Left lung (tissue), 4 donors: ENCODE measurements at regions not wholly inside any gene's neighbourhood (a gene's known extent, or its start where the extent isn't known, plus 50 kb on each side); places are given as distances from the start of the nearest gene placed in this dataset.
A peak's percentile ranks its signal among the peaks of the same experiment; 100 is the strongest.
"Not testable (repeated sequence)": the region's sequence is repeated elsewhere in the genome, so short reads cannot be mapped to it uniquely, and the experiment has no call there.

Experiments used
- ATAC-seq: fragments of 200-7000 bp; cut with Tn5 transposase; one replicate; pipeline ENCODE4 v1.9.1; 2020; ENCODE audit warnings: moderate library complexity
- DNase-seq, 4 donors: peaks; one replicate each; pipeline ENCODE4 v3.0.0-alpha.2; 2013 to 2020
- H3K27ac ChIP-seq, 2 donors: fragments of 200-600 bp; sonication (generic) in 1 of 2; one replicate each; pipeline versions ENCODE4 v1.5.0 to v1.8.0; 2020 to 2021
- H3K27me3 ChIP-seq, 2 donors: fragments of 200-600 bp; sonication (generic) in 1 of 2; one replicate each; pipeline versions ENCODE4 v1.5.0 to v1.8.0; 2020 to 2021
- H3K36me3 ChIP-seq, 2 donors: fragments of 200-600 bp; sonication (generic) in 1 of 2; one replicate each; pipeline versions ENCODE4 v1.5.0 to v1.8.0; 2020 to 2021
- H3K4me1 ChIP-seq, 2 donors: fragments of 200-600 bp; one replicate each; pipeline ENCODE4 v1.8.0; 2021
- H3K4me3 ChIP-seq, 2 donors: fragments of 200-600 bp; sonication (generic) in 1 of 2; one replicate each; pipeline versions ENCODE4 v1.5.0 to v1.8.0; 2020 to 2021; ENCODE audit warnings: mild to moderate bottlenecking in 1 of 2
- H3K9me3 ChIP-seq, 2 donors: fragments of 200-600 bp; sonication (generic) in 1 of 2; one replicate each; pipeline versions ENCODE4 v1.5.0 to v1.8.0; 2020 to 2021
- intact Hi-C, 2 donors: fragments of 100-400 bp; cut with DNase I; formaldehyde crosslinking; loops; one replicate each; pipeline versions ENCODE4 v1.11.2 to v1.14.2; 2022
- TF ChIP-seq, protein P1 (sequence below), 2 donors: fragments of 200-600 bp; sonication (generic) in 1 of 2; IDR thresholded peaks; one replicate each; pipeline versions ENCODE4 v1.5.0 to v1.8.0; 2021; ENCODE audit warnings: antibody characterized with exemption in 2 of 2
- donor health status: DM: no; HTN: yes; CAD: no.
- donor health status: DM: no; HTN: no; CAD: no.

GRCh38 chr13:85982102-85982501, 182.9 kb upstream of the SLITRK6 start:
- TF ChIP-seq, protein P1, sequence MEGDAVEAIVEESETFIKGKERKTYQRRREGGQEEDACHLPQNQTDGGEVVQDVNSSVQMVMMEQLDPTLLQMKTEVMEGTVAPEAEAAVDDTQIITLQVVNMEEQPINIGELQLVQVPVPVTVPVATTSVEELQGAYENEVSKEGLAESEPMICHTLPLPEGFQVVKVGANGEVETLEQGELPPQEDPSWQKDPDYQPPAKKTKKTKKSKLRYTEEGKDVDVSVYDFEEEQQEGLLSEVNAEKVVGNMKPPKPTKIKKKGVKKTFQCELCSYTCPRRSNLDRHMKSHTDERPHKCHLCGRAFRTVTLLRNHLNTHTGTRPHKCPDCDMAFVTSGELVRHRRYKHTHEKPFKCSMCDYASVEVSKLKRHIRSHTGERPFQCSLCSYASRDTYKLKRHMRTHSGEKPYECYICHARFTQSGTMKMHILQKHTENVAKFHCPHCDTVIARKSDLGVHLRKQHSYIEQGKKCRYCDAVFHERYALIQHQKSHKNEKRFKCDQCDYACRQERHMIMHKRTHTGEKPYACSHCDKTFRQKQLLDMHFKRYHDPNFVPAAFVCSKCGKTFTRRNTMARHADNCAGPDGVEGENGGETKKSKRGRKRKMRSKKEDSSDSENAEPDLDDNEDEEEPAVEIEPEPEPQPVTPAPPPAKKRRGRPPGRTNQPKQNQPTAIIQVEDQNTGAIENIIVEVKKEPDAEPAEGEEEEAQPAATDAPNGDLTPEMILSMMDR (IDR thresholded peaks at IDR 0.05) = no peak
- no peak for DNase-seq
- no peaks in the 10 kb centered on the region for H3K4me1 ChIP-seq
- H3K27ac ChIP-seq = no peak overlapping the region
- peaks cover 0 to 11% of the 10 kb centered on the region in 2 donors for H3K9me3 ChIP-seq
- ATAC-seq = no peak
- intact Hi-C loops = no loop called here
- no peak overlapping the region for H3K4me3 ChIP-seq
- H3K27me3 ChIP-seq = no peaks in the 10 kb centered on the region
- H3K36me3 ChIP-seq = no peaks in the 10 kb centered on the region

DNA sequence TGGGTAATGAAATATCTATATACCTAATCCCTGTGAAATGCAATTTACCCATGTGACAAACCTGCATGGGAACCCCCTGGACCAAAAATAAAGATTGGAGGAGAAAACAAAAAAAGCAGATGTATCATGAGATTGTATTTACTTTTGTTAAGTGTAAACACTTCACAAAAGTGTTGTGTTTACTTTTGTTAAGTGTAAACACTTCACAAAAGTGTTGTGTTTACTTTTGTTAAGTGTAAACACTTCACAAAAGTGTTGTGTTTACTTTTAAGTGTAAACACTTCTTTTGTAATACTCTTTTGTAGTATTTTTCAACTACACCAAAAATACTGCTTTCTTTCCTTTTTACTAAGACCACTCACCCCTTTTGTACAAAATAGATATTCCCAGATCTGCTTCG, 181.2 kb upstream of the SLITRK6 start:
- H3K36me3 ChIP-seq, H3K4me3 ChIP-seq, ATAC-seq, DNase-seq, H3K4me1 ChIP-seq, H3K27ac ChIP-seq, H3K27me3 ChIP-seq, intact Hi-C loops: not testable (repeated sequence)
- peaks cover 0 to 11% of the 10 kb centered on the region in 2 donors for H3K9me3 ChIP-seq

- TF ChIP-seq, protein P1 (IDR thresholded peaks at IDR 0.05) = no peak
- intact Hi-C loops = no loop called here
- DNase-seq (no peak), ATAC-seq (no peak)
- no peak overlapping the region for H3K4me3 ChIP-seq
- H3K27me3 ChIP-seq = no peaks in the 10 kb centered on the region
- H3K36me3 ChIP-seq = no peaks in the 10 kb centered on the region
- H3K27ac ChIP-seq = no peak overlapping the region
- no peaks in the 10 kb centered on the region for H3K4me1 ChIP-seq
- no peaks in the 10 kb centered on the region for H3K9me3 ChIP-seq
Measured at GRCh38 chr13:85976242-85976641, 177.0 kb upstream of the SLITRK6 start.

DNA sequence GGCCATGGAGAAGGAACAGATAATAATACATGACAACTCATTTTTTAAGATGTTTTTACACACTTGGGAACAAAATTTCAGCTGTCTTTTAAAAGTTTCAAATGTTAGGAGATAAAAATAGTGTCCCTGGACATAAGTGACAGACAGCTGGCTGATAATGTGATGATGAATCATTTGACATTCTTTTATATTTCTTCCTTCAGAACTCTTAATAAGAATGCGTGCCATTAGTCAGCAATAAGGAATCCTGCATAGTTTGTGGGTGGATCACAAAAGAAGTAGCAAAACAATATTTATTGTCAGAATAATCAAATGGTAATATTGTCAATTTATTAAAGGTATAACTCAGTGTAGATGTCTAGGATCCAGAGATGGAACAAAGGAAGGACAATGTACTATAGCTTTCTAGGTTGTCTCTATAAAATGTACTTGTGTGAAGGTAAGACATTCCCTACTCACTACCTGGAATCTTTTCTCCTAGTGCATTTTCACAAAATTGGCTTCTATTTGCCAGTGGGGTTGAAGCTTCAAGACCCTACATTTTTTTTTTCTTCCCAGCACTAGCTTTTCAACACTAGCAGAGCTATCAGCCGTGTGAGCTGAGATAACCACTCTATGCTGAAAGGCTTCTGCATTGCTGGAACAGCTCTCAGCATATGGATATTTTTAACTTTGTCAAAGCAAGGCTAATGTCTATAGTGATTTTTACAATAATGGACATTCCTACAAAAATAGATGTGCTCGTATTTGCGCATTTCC, 175.6 kb upstream of the SLITRK6 start:
- no peaks in the 10 kb centered on the region for H3K4me1 ChIP-seq
- H3K27ac ChIP-seq = no peak overlapping the region
- DNase-seq (no peak), ATAC-seq (no peak)
- TF ChIP-seq, protein P1 (IDR thresholded peaks at IDR 0.05) = no peak
- H3K9me3 ChIP-seq = no peaks in the 10 kb centered on the region
- no peaks in the 10 kb centered on the region for H3K27me3 ChIP-seq
- H3K36me3 ChIP-seq = no peaks in the 10 kb centered on the region
- no peak overlapping the region for H3K4me3 ChIP-seq
- intact Hi-C loops = no loop called here

DNA sequence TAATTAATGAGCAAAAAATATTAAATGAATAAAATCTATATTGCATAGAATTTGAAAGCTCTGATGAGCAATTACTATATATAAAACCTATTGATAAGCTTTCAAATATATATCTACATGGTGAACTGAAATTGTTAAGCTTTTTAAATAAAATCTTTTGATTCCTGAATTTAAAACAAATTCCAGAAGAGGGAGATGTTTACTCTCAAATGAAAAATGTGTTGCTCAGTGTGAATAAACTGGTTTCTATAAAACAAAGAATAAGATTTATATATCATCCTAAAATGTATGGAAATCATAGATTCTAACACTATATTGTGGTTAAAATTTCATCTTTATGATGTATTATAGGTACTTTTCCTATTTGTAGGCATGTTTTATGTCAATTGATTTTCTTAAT, 171.5 kb upstream of the SLITRK6 start:
- H3K36me3 ChIP-seq = no peaks in the 10 kb centered on the region
- H3K4me3 ChIP-seq = no peak overlapping the region
- no peak overlapping the region for H3K27ac ChIP-seq
- TF ChIP-seq, protein P1 (IDR thresholded peaks at IDR 0.05) = peak in 1 of 2 donors; percentile 9
- intact Hi-C loops = no loop called here
- DNase-seq = peak in 2 of 4 donors; percentile 4 to 12
- ATAC-seq = no peak
- peaks cover 0 to 3% of the 10 kb centered on the region in 2 donors for H3K9me3 ChIP-seq
- H3K27me3 ChIP-seq = no peaks in the 10 kb centered on the region
- H3K4me1 ChIP-seq = no peaks in the 10 kb centered on the region

- DNase-seq (no peak), ATAC-seq (no peak)
- no peaks in the 10 kb centered on the region for H3K36me3 ChIP-seq
- no peak overlapping the region for H3K4me3 ChIP-seq
- no peak overlapping the region for H3K27ac ChIP-seq
- no peaks in the 10 kb centered on the region for H3K4me1 ChIP-seq
- H3K27me3 ChIP-seq = no peaks in the 10 kb centered on the region
- TF ChIP-seq, protein P1 (IDR thresholded peaks at IDR 0.05) = no peak
- intact Hi-C loops = no loop called here
- peaks cover 0 to 3% of the 10 kb centered on the region in 2 donors for H3K9me3 ChIP-seq
Measured at GRCh38 chr13:85969331-85969730, 170.1 kb upstream of the SLITRK6 start.
